ENCODE measurements at regions not wholly inside any gene's neighbourhood (a gene's known extent, or its start where the extent isn't known, plus 50 kb on each side); places are given as distances from the start of the nearest gene placed in this dataset.

- TF ChIP-seq CTCF (optimal IDR thresholded peaks at IDR 0.05 in 1 of 3, IDR thresholded peaks at IDR 0.05 in 1 of 3, conservative IDR thresholded peaks at IDR 0.05 in 1 of 3; ENCODE audit: extremely low read depth in 1 of 3, insufficient read depth in 2 of 3, low read length in 3 of 3) (no peak), EZH2 (IDR thresholded peaks at IDR 0.05; ENCODE audit: low read length) (no peak)
- dilution Hi-C loops (cut with MboI; ENCODE audit: extremely low pct_ligation_motif_present, low sequenced_read_pairs): no loop called here
- H3K4me2 ChIP-seq (ENCODE audit: control insufficient read depth, extremely low read depth, insufficient read depth, low read depth, low read length): no peak overlapping the region
- H3K79me2 ChIP-seq (ENCODE audit: control insufficient read depth, insufficient read depth, low read length): no peaks in the 10 kb centered on the region
- no peaks in the 10 kb centered on the region for H3K9me1 ChIP-seq (ENCODE audit: control insufficient read depth, extremely low read depth, insufficient read depth, low read length)
- no peak overlapping the region for H3K27ac ChIP-seq (ENCODE audit: control insufficient read depth, insufficient read depth, low read length)
- H3K4me1 ChIP-seq (ENCODE audit: control insufficient read depth, extremely low read depth, insufficient read depth, low read length): no peaks in the 10 kb centered on the region
- no peak for DNase-seq (ENCODE audit: low read depth, low spot score)
- H3K4me3 ChIP-seq (ENCODE audit: control insufficient read depth in 2 of 3, extremely low read depth in 1 of 3, insufficient read depth in 2 of 3, low read depth in 1 of 3, low read length in 3 of 3): no peak overlapping the region
- no peak for FAIRE-seq
- H3K9me3 ChIP-seq (ENCODE audit: control insufficient read depth, low read depth, low read length): no peaks in the 10 kb centered on the region
- no peak overlapping the region for H2AFZ ChIP-seq (ENCODE audit: control insufficient read depth, low read length)
- no peaks in the 10 kb centered on the region for H3K36me3 ChIP-seq (ENCODE audit: control insufficient read depth in 2 of 2, extremely low read depth in 1 of 2, insufficient read depth in 2 of 2, low read length in 2 of 2)
- no peaks in the 10 kb centered on the region for H3K27me3 ChIP-seq (ENCODE audit: control insufficient read depth, extremely low read depth, insufficient read depth, low read length)
- H4K20me1 ChIP-seq (ENCODE audit: control insufficient read depth, extremely low read depth, insufficient read depth, low read length): no peaks in the 10 kb centered on the region
- H3K9ac ChIP-seq (ENCODE audit: control insufficient read depth, extremely low read depth, insufficient read depth, low read length): no peak overlapping the region
These were observed 1156.9 kb upstream of the MAP3K7 start for GRCh38 chr6:91743756-91744155.

- Histone ChIP-seq H3K36me3 (ENCODE audit: control insufficient read depth in 2 of 2, extremely low read depth in 1 of 2, insufficient read depth in 2 of 2, low read length in 2 of 2) (no peaks in the 10 kb centered on the region), H2AFZ (ENCODE audit: control insufficient read depth, low read length) (no peak overlapping the region), H3K4me2 (ENCODE audit: control insufficient read depth, extremely low read depth, insufficient read depth, low read depth, low read length) (no peak overlapping the region), H3K79me2 (ENCODE audit: control insufficient read depth, insufficient read depth, low read length) (no peaks in the 10 kb centered on the region), H3K9ac (ENCODE audit: control insufficient read depth, extremely low read depth, insufficient read depth, low read length) (no peak overlapping the region), H3K27me3 (ENCODE audit: control insufficient read depth, extremely low read depth, insufficient read depth, low read length) (no peaks in the 10 kb centered on the region), H4K20me1 (ENCODE audit: control insufficient read depth, extremely low read depth, insufficient read depth, low read length) (no peaks in the 10 kb centered on the region), H3K4me1 (ENCODE audit: control insufficient read depth, extremely low read depth, insufficient read depth, low read length) (no peaks in the 10 kb centered on the region), H3K9me3 (ENCODE audit: control insufficient read depth, low read depth, low read length) (no peaks in the 10 kb centered on the region), H3K27ac (ENCODE audit: control insufficient read depth, insufficient read depth, low read length) (no peak overlapping the region), H3K4me3 (ENCODE audit: control insufficient read depth in 2 of 3, extremely low read depth in 1 of 3, insufficient read depth in 2 of 3, low read depth in 1 of 3, low read length in 3 of 3) (no peak overlapping the region), H3K9me1 (ENCODE audit: control insufficient read depth, extremely low read depth, insufficient read depth, low read length) (no peaks in the 10 kb centered on the region)
- TF ChIP-seq CTCF (optimal IDR thresholded peaks at IDR 0.05 in 1 of 3, IDR thresholded peaks at IDR 0.05 in 1 of 3, conservative IDR thresholded peaks at IDR 0.05 in 1 of 3; ENCODE audit: extremely low read depth in 1 of 3, insufficient read depth in 2 of 3, low read length in 3 of 3) (no peak), EZH2 (IDR thresholded peaks at IDR 0.05; ENCODE audit: low read length) (no peak)
- no peak for DNase-seq (ENCODE audit: low read depth, low spot score)
- dilution Hi-C loops (cut with MboI; ENCODE audit: extremely low pct_ligation_motif_present, low sequenced_read_pairs): no loop called here
- no peak for FAIRE-seq
These were observed 1145.1 kb upstream of the MAP3K7 start for GRCh38 chr6:91731939-91732338.

Measured in keratinocyte (primary cell).